ENCODE measurements at regions not wholly inside any gene's neighbourhood (a gene's known extent, or its start where the extent isn't known, plus 50 kb on each side); places are given as distances from the start of the nearest gene placed in this dataset.

GRCh38 chr3:18049096-18049495 lies 306.7 kb upstream of the TBC1D5 start:
- no peak for DNase-seq (ENCODE audit: low read depth in 2 of 2, low spot score in 1 of 2)

DNA sequence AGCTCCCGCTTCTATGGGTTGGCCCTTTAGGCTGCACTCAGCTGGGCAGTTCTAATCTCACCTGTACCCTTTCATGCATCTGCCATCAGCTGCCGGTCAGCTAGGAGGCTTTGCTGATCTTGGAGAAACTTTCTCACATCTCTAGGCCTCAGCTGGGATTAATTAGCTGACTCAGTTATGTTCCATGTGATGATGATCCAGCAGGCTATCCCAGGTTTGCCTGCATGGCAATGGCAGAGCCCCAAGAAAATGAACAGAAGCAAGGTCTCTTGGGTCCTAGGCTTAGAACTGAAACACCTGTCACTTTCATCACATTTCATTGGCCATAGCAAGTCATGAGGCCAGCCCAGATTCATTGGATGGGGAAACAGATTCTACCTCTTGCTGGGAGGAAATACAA lies 304.6 kb upstream of the TBC1D5 start:
- DNase-seq (ENCODE audit: low read depth in 2 of 2, low spot score in 1 of 2) = no peak

GRCh38 chr3:18046131-18046915 lies 303.9 kb upstream of the TBC1D5 start:
- no peak for DNase-seq (ENCODE audit: low read depth in 2 of 2, low spot score in 1 of 2)

GRCh38 chr3:18044971-18045880 lies 302.8 kb upstream of the TBC1D5 start:
- no peak for DNase-seq (ENCODE audit: low read depth in 2 of 2, low spot score in 1 of 2)

- DNase-seq (ENCODE audit: low read depth in 2 of 2, low spot score in 1 of 2) = no peak
Observed at GRCh38 chr3:18044191-18044590, 301.8 kb upstream of the TBC1D5 start.

DNA sequence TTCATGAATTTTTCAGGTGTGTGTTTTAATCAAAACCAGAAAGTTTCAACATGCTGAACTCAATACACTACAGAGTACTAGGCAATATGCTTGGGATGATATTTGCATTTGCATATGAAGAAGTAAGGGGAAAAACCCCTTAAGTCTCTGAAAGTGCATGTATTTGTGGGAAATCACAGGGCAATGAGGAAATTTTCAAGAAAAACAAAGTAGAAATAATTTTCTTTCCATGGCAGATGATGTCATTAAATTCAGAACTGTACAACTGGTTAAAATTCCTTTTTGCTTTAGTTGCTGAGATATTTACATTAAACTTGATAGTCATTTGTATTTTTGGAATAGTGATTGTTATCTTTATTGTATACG lies 294.0 kb upstream of the TBC1D5 start:
- no peak for DNase-seq (ENCODE audit: low read depth in 2 of 2, low spot score in 1 of 2)

GRCh38 chr3:18035641-18036449 lies 293.4 kb upstream of the TBC1D5 start:
- DNase-seq (ENCODE audit: low read depth in 2 of 2, low spot score in 1 of 2) = no peak

DNA sequence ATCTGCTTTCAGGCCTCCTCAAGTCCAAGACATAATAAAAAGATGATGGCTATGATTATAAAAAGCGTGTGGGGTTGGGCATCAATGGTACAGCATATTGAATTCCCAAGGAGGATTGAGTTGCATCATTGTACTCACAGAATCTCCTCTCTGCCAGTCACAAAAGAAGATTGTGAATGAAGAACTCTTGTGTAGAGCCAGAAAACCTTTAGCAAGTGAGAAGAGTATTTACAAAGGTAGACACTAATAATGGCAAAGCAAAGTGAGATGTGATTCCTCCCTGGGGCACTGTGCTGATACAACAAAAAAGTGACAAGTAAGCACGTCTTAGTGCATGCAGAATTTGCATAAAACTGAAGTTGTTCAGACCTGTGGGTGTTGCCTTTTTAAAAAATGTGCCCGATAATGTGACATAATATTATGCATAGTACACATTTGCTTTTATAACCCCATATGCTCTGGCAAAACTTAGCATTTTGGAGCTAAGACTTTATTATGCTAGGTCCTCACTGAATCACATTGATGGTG lies 291.2 kb upstream of the TBC1D5 start:
- DNase-seq (ENCODE audit: low read depth in 2 of 2, low spot score in 1 of 2) = no peak

- DNase-seq (ENCODE audit: low read depth in 2 of 2, low spot score in 1 of 2) = no peak
Observed at GRCh38 chr3:18030371-18030870, 288.0 kb upstream of the TBC1D5 start.

- no peak for DNase-seq (ENCODE audit: low read depth in 2 of 2, low spot score in 1 of 2)
Observed at GRCh38 chr3:18027161-18027939, 284.9 kb upstream of the TBC1D5 start.

GRCh38 chr3:18024715-18025114 lies 282.3 kb upstream of the TBC1D5 start:
- DNase-seq (ENCODE audit: low read depth in 2 of 2, low spot score in 1 of 2) = no peak

- no peak for DNase-seq (ENCODE audit: low read depth in 2 of 2, low spot score in 1 of 2)
Observed at GRCh38 chr3:18019161-18019495, 276.7 kb upstream of the TBC1D5 start.

DNA sequence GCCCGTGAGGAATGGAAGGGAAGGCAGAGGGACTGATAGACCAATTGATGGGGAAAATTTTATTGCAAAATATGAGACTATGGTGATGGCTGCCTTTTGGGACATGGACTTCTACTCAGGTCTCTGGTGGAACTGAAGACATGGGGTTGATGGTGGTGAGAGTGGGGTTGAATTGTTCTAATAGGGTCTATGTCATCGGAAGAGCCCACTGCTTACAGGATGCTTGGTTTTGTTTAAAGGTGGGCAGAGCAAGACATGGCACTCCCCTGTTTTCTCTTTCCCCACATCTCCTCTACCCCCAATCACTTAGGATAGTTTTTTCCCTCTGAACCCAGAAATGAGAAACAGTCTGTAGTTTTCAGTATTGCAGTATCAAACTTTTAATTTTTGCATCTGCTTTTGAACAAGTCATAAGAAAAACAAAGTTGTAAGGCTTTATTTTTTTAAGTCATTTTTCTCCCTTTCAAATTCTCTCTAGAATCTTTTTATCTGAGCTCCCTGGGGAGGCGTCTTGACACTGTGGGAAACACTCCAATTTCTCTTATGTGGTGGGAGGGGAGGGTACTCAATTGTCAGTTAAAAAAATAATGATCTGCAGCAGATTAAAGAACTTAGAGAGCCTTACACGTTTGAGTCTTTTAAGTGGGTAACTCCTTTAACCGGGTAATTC lies 276.2 kb upstream of the TBC1D5 start:
- DNase-seq (ENCODE audit: low read depth in 2 of 2, low spot score in 1 of 2) = no peak

DNA sequence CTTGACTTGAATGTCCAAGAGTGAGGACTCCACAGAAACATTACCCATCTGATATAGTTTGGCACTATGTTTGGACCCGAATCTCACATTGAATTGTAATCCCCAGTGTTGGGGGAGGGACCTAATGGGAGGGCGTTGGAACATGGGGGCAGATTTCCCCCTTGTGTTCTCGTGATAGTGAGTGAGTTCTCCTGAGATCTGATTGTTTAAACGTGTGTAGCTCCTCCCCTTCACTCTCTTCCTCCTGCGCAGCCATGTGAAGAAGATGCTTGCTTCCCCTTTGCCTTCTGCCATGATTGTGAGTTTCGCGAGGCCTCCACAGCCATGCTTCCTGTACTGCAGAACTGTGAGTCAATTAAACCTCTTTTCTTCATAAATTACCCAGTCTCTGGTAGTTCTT lies 273.9 kb upstream of the TBC1D5 start:
- DNase-seq (ENCODE audit: low read depth in 2 of 2, low spot score in 1 of 2) = no peak

DNA sequence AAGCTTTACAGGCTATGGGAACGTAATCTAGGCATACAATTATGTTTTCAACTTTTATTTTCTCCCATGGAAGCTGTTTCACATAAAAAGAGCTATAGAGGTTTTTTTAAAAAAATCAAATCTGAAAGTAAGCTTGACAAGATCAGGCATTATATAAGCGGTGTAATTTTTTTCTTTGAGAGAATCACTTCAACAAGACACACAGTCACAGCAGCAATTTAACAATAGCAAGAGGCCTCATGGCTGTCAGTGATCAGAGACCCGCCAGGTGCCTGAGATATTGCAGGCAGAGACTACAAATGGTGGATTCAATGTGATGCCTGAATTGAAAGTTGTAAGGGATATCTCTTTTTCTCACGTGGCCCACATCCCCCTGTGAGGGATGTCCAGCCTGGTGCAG lies 270.5 kb upstream of the TBC1D5 start:
- no peak for DNase-seq (ENCODE audit: low read depth in 2 of 2, low spot score in 1 of 2)

GRCh38 chr3:18012436-18012835 lies 270.0 kb upstream of the TBC1D5 start:
- DNase-seq (ENCODE audit: low read depth in 2 of 2, low spot score in 1 of 2) = no peak

DNA sequence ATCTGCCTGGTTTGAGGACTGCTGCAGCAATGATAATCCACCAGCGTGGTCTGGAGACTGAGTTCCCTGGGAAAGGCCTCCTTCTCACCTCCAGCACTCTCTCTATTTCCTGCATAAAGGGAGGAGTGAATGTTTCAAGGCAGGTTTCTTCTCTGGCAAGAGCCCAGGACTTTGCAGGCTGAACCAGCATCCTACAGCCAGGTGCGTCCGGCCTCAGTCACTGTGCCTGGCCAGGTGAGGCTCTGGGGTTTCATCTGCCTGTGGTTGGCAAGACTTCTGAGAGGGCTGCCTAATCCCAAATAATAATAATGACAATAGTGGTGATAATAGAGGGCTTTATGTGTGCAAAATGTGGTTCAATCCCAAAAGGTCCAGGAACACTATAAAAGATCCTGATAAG lies 269.0 kb upstream of the TBC1D5 start:
- no peak for DNase-seq (ENCODE audit: low read depth in 2 of 2, low spot score in 1 of 2)

DNA sequence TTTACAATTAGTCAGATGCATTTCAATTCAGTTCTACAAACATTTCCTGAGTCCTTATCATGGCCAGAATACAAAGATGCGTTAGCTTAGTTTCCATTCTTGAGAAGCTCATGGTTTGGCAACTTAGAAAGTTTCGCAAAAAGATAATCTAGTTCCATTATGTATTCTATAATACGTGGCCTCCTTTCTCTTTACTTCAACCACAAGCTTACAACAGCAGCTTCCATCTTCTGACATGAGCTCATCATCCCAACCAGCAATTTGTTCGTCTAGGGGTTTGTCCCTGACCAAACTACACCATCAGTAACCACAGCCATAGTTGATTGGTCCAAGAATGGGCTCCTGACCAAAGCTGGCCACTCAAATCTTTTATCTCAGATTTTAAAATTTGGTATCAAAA lies 267.6 kb upstream of the TBC1D5 start:
- DNase-seq (ENCODE audit: low read depth in 2 of 2, low spot score in 1 of 2) = no peak

GRCh38 chr3:18008706-18009368 lies 266.4 kb upstream of the TBC1D5 start:
- no peak for DNase-seq (ENCODE audit: low read depth in 2 of 2, low spot score in 1 of 2)

Measured in stimulated activated CD8-positive, alpha-beta memory T cell treated with anti-CD3 and anti-CD28 coated beads, Interleukin-4, amount 100 ng/mL, for 4 hours (primary cell).